Stimulated activated CD8-positive, alpha-beta memory T cell treated with anti-CD3 and anti-CD28 coated beads, Interleukin-15, amount 100 ng/mL, for 1 hour (primary cell): ENCODE measurements at regions not wholly inside any gene's neighbourhood (a gene's known extent, or its start where the extent isn't known, plus 50 kb on each side); places are given as distances from the start of the nearest gene placed in this dataset.

ENCODE experiments used
- DNase-seq: peaks from one replicate; pipeline ENCODE4 v3.0.0-alpha.2; 2020; ENCODE audit warnings: low read depth

- peak; percentile 79 for DNase-seq
Observed at GRCh38 chr1:212558693-212559480, 49.7 kb upstream of the ATF3 start.
